ENCODE measurements at regions not wholly inside any gene's neighbourhood (a gene's known extent, or its start where the extent isn't known, plus 50 kb on each side); places are given as distances from the start of the nearest gene placed in this dataset.
"Not testable (repeated sequence)": the region's sequence is repeated elsewhere in the genome, so short reads cannot be mapped to it uniquely, and the experiment has no call there.

GRCh38 chr3:26024206-26024605, 234.3 kb downstream of the OXSM start:
- H2BK20ac ChIP-seq (ENCODE audit: low read length); H3K4me2 ChIP-seq (ENCODE audit: insufficient read depth in 1 of 2, low read depth in 2 of 2, low read length in 2 of 2); H3K23ac ChIP-seq (ENCODE audit: insufficient read length); H2BK12ac ChIP-seq (ENCODE audit: low read depth, low read length); H2BK5ac ChIP-seq (ENCODE audit: low read depth, low read length); H3K23me2 ChIP-seq (ENCODE audit: low read depth, low read length); H3K14ac ChIP-seq (ENCODE audit: insufficient read length); CTCF ChIA-PET (ENCODE audit: partially characterized antibody); H3K79me1 ChIP-seq (ENCODE audit: low read depth, low read length); H3K79me2 ChIP-seq (ENCODE audit: control insufficient read depth in 1 of 2, insufficient read depth in 2 of 2, low read length in 2 of 2); H3K9ac ChIP-seq (replicated peaks in 1 of 4; ENCODE audit: extremely low read depth in 1 of 4, low read depth in 3 of 4, low read length in 3 of 4); H3K56ac ChIP-seq (replicated peaks; ENCODE audit: insufficient read length, low read depth, low read length); H2AK5ac ChIP-seq (ENCODE audit: low read depth, low read length); H2AFZ ChIP-seq (ENCODE audit: low read length); H4K20me1 ChIP-seq (replicated peaks in 1 of 2; ENCODE audit: control insufficient read depth in 1 of 2, insufficient read depth in 2 of 2, low read length in 2 of 2); H3K27me3 ChIP-seq (replicated peaks in 1 of 4; ENCODE audit: control insufficient read depth in 3 of 4, extremely low read depth in 1 of 4, insufficient read depth in 3 of 4, low read length in 3 of 4); DNase-seq (ENCODE audit: low read depth in 1 of 2, low spot score in 2 of 2); H2BK120ac ChIP-seq (replicated peaks; ENCODE audit: low read depth, low read length); H3K4me1 ChIP-seq (replicated peaks in 1 of 4; ENCODE audit: control insufficient read depth in 3 of 4, insufficient read depth in 4 of 4, low read length in 3 of 4); H3K4ac ChIP-seq (replicated peaks; ENCODE audit: insufficient read length, low read depth, low read length); H3K27ac ChIP-seq (ENCODE audit: low read depth, low read length); H3K9me3 ChIP-seq (ENCODE audit: insufficient read depth in 2 of 2, low read depth in 1 of 2, low read length in 1 of 2); H2BK15ac ChIP-seq (ENCODE audit: low read length); H3K4me3 ChIP-seq (ENCODE audit: extremely low read depth in 1 of 4, insufficient read depth in 2 of 4, low read depth in 3 of 4, low read length in 4 of 4); H3K36me3 ChIP-seq (ENCODE audit: control insufficient read depth in 2 of 4, insufficient read depth in 4 of 4, low read length in 3 of 4); H3K18ac ChIP-seq (ENCODE audit: extremely low read depth, low read length); H4K8ac ChIP-seq (ENCODE audit: extremely low read depth, insufficient read depth, low read length); H4K91ac ChIP-seq (replicated peaks; ENCODE audit: insufficient read length, low read length); FAIRE-seq; H4K5ac ChIP-seq (ENCODE audit: insufficient read length, low read depth, low read length); POLR2A ChIA-PET (ENCODE audit: partially characterized antibody): not testable (repeated sequence)
- WGBS, 2 experiments (ENCODE audit: extremely low coverage in 1 of 2, insufficient coverage in 1 of 2, insufficient read length in 1 of 2, insufficient replicate concordance in 2 of 2, low coverage in 1 of 2, low lambda C conversion rate in 2 of 2, missing lambda C conversion rate in 1 of 2) = 100% methylated on average over 3 of the region's 3 CpGs; no CpG with 5 or more reads in 1 of the 2 experiments
